Retinal pigment epithelial cell (primary cell): ENCODE measurements at regions not wholly inside any gene's neighbourhood (a gene's known extent, or its start where the extent isn't known, plus 50 kb on each side); places are given as distances from the start of the nearest gene placed in this dataset.
"Not testable (repeated sequence)": the region's sequence is repeated elsewhere in the genome, so short reads cannot be mapped to it uniquely, and the experiment has no call there.

Experiments used
- DNase-seq: peaks from one replicate; pipeline ENCODE4 v3.0.0-alpha.2; 2010; ENCODE audit warnings: low read depth
- H3K4me3 ChIP-seq: 2 replicates; pipeline ENCODE4 v1.5.1; 2011; ENCODE audit warnings: mild to moderate bottlenecking, low read length, control low read depth, moderate library complexity
- TF ChIP-seq, protein P1 (sequence below): conservative IDR thresholded peaks from 2 replicates; pipeline ENCODE4 v1.5.1; 2011; ENCODE audit warnings: low read depth, low read length, control low read depth, inconsistent platforms

DNA sequence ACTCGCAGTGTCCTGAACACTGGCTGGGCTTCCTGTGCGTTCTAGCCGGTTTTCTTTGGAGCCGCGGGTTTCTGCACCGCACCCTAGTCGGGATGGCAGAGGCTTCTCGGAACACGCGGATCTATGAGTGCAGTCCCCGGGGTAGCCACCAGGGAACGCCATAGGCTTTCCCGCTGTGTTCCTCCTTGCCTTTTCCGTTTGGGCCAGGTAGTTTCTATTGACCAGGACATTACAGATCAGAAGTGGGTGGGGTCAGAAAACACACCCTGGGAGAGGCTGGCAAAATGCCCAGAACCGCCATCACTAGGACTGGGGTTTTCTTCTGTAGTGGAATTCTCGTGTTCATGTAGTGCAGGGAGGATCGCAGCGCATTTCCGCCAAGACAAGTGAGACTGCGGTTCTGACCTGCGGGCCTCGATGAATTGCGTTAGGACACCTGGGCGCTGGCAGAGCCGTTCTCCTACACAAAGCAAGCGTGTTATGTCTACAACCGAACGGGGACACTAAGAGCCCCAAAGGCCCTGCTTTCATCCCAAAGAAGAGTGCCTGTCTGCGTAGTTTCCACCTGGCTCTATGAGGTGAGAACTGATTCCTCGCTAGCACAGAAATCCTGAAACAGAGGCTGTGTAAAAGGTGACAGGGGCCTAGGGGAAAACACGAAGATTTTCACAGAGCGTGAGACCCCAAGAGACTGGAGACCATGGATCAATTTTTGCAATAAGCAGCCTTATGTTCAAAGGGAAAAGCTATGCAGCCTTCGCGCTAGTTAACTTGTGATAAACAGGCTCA is 121.5 kb downstream of the PPIAL4G start:
- TF ChIP-seq, protein P1, sequence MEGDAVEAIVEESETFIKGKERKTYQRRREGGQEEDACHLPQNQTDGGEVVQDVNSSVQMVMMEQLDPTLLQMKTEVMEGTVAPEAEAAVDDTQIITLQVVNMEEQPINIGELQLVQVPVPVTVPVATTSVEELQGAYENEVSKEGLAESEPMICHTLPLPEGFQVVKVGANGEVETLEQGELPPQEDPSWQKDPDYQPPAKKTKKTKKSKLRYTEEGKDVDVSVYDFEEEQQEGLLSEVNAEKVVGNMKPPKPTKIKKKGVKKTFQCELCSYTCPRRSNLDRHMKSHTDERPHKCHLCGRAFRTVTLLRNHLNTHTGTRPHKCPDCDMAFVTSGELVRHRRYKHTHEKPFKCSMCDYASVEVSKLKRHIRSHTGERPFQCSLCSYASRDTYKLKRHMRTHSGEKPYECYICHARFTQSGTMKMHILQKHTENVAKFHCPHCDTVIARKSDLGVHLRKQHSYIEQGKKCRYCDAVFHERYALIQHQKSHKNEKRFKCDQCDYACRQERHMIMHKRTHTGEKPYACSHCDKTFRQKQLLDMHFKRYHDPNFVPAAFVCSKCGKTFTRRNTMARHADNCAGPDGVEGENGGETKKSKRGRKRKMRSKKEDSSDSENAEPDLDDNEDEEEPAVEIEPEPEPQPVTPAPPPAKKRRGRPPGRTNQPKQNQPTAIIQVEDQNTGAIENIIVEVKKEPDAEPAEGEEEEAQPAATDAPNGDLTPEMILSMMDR, result peak; percentile 53
- not testable (repeated sequence) for DNase-seq
- peak overlapping the region; percentile 25 for H3K4me3 ChIP-seq

DNA sequence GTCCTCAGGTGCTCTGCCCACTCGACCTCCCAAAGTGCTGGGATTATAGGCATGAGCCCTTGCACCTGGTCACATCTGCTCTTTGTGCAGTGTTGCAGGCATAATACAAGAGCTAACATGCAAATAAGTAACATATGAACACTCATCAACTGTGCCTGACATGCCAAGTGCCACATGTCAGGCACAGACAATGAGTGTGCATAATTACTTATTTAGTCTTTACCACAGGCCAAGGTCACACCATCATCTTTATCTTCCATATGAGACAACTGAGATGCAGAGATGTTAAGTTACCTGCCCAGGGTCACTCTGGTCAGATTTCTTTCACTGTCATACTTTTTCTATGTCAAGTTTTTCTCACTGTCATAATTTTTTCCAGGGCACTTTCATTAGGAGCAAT is 126.1 kb downstream of the PPIAL4G start:
- no peak overlapping the region for H3K4me3 ChIP-seq
- no peak for DNase-seq
- TF ChIP-seq, protein P1, result no peak

DNA sequence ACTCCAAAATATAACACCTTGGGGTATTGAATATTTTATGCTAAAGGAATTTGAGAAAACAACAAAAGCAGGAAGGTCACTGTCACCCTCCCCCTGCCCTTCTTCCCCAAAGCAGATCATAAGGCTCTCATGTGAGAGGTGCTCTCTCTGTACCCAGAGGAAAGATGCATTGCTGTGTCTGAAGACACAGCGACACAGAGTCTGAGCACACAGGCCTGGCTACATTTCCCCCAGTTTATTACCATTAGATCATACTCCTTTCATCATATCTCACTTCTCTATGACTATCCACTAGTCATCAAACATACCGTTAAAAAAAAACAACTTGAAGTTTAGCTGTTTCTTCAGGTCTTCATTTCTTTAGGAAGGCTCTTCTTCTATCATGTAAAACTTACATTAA is 127.1 kb downstream of the PPIAL4G start:
- H3K4me3 ChIP-seq, result no peak overlapping the region
- no peak for DNase-seq
- TF ChIP-seq, protein P1, result no peak

DNA sequence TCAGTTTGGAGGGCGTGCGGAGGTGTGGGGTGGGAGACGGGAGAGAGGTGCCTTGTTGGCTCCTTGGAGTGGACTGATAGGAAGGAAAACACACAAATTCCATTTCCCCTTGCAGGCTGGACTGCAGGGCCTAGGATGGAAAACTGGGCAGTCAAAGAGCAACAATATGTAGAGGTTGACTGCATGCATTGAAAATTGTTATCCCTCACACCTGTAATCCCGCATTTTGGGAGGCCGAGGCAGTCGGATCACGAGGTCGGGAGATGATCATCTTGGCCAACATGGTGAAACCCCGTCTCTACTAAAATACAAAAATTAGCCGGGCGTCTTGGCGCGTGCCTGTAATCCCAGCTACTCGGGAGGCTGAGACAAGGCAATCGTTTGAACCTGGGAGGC is 128.2 kb downstream of the PPIAL4G start:
- no peak overlapping the region for H3K4me3 ChIP-seq
- TF ChIP-seq, protein P1, result no peak

DNA sequence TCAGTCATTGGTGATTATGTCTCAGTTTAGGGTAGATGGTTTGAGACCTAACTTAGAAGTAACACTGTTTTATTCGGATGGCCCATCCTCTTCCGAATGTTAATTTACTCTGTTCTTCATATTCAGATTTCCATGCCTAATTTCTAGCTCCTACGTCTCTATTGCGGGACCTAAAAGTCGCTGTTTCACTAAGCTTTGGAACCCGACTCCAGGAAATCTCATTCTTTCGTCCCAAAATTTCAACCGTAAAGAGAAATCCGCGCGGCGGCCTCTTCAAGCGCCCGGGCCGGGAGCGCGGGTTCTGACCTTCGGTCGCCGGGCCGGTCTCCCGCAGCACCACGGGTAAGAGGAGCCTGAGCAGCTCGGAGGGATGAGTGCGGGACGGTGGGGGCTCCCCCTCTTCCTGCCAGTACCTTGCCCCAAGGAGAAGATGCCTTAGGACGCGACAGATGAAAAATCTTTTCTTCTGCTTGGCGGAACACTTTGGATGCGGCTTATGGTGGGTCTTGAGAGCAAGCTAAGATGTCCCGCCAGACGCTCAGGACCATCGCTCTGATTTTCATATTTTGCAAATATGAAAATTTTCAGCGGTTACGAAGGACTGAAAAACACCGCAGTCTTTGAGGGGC is 128.7 kb downstream of the PPIAL4G start:
- no peak overlapping the region for H3K4me3 ChIP-seq
- TF ChIP-seq, protein P1, result no peak
- no peak for DNase-seq

More for the DNA sequence above, 128.2 kb downstream of the PPIAL4G start:
- DNase-seq, result no peak

DNA sequence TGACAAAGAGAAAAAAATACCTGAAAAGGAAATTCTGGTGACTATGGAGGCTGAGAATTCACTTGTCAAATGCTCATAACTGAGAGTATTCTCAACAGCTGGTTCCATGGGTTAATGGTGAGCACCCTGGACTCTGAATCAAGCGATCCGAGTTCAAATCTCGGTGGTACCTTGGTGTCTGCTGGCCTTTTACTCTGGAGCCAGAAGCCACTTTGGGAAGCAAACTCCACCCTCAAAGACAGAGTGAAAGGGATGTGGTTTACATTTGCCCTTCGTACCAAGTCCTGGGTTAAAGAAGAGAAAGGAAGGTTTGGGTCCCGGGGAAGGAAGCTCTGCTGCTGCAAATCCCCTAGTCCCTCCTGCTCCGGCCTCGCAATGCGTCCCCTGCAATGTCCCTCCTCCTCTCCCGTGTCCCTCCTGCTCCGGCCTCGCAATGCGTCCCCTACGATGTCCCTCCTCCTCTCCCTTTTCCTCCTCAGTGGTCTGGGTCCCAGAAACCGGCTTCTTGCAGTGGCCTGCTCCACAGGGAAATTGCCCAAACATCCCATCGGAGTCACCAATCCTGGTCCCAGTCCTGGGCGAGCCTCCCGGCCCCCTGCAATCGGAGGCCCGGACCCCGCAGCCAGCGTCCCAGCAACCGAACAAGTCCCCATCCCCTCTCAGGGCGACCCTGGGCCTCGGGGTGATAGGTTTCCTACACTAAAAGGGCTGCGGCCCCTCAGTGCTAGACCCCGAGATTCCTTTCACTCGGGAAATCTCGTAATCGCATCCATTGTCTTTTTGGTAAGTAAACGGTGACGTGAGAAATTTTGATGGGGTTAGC is 129.4 kb downstream of the PPIAL4G start:
- TF ChIP-seq, protein P1, result no peak
- H3K4me3 ChIP-seq, result no peak overlapping the region

More for the DNA sequence above, 129.4 kb downstream of the PPIAL4G start:
- DNase-seq, result peak; percentile 12
